Cardiac fibroblast (primary cell): ENCODE measurements at regions not wholly inside any gene's neighbourhood (a gene's known extent, or its start where the extent isn't known, plus 50 kb on each side); places are given as distances from the start of the nearest gene placed in this dataset.

Experiments
- DNase-seq, 2 donors: peaks; one replicate each; pipeline versions ENCODE4 v3.0.0 to v3.0.0-alpha.2; 2010; ENCODE audit warnings: low read depth in 2 of 2
- H3K4me3 ChIP-seq, 2 donors: replicated peaks in 1 of 2; 1 replicate in 1 of 2; 2 replicates in 1 of 2; pipeline ENCODE4 v1.5.1; 2011; ENCODE audit warnings: low read depth in 2 of 2, low read length in 2 of 2, mild to moderate bottlenecking in 2 of 2, moderate library complexity in 1 of 2
- TF ChIP-seq, protein P1 (sequence below): IDR thresholded peaks from one replicate; pipeline ENCODE4 v1.5.1; 2011; ENCODE audit warnings: low read depth, mild to moderate bottlenecking, low read length, inconsistent platforms

DNA sequence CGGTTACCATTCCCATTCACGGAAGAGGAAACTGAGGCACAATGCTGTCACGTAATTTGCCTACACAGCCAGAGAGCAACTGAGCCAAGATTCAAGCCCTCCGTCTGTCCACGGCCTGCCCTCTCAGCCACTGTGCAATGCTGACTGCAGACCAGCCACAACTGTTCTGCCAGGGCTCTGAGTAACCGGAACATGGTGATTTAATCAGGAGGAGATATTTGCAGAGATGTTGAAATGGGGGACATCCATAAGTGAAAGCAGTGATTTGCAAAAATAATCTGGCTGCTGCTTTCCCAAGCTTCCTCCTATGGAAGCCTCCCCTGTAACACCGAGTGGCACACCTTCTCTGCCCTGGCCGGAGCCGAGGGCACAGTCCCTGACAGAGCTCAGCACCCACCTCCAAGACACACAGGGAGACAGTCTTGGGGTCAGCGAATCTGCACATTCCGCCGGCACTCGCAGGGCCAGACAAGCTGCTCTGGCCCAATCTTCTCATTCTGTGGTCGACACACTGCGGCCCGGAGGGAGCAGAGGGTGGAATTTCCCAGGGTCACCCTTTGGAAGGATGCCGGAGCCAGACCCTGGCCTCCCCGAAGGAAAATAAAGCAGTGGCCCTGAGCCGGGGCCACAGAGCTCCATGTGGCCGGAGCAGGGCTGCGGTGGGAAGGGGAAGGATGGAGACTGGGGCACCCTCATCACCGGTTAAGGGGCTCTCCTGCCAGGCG, 158.2 kb upstream of the DIO3 start:
- peak; percentile 10 to 56 for DNase-seq
- H3K4me3 ChIP-seq, result no peak overlapping the region
- TF ChIP-seq, protein P1, sequence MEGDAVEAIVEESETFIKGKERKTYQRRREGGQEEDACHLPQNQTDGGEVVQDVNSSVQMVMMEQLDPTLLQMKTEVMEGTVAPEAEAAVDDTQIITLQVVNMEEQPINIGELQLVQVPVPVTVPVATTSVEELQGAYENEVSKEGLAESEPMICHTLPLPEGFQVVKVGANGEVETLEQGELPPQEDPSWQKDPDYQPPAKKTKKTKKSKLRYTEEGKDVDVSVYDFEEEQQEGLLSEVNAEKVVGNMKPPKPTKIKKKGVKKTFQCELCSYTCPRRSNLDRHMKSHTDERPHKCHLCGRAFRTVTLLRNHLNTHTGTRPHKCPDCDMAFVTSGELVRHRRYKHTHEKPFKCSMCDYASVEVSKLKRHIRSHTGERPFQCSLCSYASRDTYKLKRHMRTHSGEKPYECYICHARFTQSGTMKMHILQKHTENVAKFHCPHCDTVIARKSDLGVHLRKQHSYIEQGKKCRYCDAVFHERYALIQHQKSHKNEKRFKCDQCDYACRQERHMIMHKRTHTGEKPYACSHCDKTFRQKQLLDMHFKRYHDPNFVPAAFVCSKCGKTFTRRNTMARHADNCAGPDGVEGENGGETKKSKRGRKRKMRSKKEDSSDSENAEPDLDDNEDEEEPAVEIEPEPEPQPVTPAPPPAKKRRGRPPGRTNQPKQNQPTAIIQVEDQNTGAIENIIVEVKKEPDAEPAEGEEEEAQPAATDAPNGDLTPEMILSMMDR, result no peak

DNA sequence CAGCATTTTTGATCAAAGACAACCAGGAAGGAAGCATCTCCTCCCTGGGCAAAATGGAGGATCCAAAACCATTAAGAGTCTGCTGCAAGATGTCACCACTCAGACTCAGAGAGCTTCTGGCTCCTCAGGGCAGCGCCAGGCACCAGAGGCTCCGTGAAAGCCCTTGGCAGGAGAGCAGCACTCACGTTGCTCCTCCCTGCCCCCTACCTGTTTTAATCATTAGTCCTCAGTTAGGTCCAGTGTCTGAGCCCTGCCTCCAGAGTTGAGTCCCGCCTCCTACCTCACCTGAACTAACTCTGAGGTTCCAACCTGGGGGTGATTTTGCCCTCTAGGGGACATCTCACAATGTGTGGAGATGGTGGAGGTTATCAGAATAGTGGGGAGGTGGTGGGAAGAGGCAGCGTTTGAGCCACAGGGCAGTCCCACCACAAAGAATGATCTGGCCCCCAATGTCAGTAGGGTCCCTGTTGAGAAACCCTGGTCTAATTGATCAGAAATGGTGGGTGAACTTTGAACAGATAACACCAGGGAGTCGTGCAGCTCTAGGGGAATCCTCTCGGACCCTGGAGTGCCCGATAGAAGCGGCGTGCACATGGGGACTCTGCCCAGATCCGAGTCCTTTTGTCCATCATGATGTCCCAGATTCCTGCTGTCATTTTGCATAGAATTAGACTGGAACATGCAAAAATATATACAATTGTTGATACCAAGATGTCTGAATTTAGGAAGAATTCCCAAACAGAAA, 156.7 kb upstream of the DIO3 start:
- DNase-seq, result no peak

GRCh38 chr14:101405171-101405883, 156.0 kb upstream of the DIO3 start:
- peak; percentile 36 to 90 for DNase-seq
- TF ChIP-seq, protein P1, result no peak
- no peak overlapping the region for H3K4me3 ChIP-seq

More for the DNA sequence above, 156.7 kb upstream of the DIO3 start:
- H3K4me3 ChIP-seq, result no peak overlapping the region
- TF ChIP-seq, protein P1, result no peak

GRCh38 chr14:101406921-101407320, 154.4 kb upstream of the DIO3 start:
- H3K4me3 ChIP-seq, result no peak overlapping the region
- TF ChIP-seq, protein P1, result no peak
- DNase-seq, result no peak

GRCh38 chr14:101407328-101407727, 154.0 kb upstream of the DIO3 start:
- TF ChIP-seq, protein P1, result no peak
- no peak for DNase-seq
- H3K4me3 ChIP-seq, result no peak overlapping the region

DNA sequence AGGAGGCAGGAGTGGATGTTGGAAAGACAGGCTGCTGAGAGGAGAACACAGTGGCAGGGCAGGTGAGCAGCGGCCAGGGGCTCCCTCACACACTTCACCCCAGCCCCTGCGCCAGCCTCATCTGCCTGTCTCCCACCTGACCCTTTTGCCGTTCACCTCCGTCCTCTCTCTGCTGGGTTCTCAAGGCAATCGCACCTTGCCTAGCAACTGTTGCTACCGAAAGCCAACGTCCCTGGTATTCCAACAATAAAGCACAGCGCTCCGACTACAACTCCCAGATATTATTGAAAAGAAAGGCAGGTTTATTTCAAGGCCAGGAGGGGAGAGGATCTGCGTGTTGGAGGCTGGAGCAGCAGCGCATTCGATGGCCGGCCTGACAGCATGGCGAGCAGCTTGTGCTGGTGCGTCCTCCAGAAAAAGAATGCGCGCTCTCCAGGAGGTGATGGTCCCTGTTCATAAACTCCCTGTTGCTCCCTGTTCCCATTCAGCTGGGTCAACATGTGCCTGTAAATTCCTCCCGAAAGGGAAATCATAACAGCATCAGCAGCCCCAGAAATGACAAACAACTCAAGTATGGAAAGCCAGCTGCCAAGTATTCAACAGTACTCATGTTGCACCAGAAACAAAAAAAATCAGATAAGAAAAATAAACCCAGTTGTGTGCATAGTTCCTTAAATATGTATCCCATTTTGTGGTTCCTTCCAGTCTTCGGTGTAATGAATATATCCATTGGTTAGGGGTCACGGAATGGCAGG, 153.0 kb upstream of the DIO3 start:
- TF ChIP-seq, protein P1, result no peak

More for the DNA sequence above, 153.0 kb upstream of the DIO3 start:
- H3K4me3 ChIP-seq, result no peak overlapping the region
- peak; percentile 15 to 64 for DNase-seq
